ENCODE measurements at regions not wholly inside any gene's neighbourhood (a gene's known extent, or its start where the extent isn't known, plus 50 kb on each side); places are given as distances from the start of the nearest gene placed in this dataset.
"Not testable (repeated sequence)": the region's sequence is repeated elsewhere in the genome, so short reads cannot be mapped to it uniquely, and the experiment has no call there.

DNA sequence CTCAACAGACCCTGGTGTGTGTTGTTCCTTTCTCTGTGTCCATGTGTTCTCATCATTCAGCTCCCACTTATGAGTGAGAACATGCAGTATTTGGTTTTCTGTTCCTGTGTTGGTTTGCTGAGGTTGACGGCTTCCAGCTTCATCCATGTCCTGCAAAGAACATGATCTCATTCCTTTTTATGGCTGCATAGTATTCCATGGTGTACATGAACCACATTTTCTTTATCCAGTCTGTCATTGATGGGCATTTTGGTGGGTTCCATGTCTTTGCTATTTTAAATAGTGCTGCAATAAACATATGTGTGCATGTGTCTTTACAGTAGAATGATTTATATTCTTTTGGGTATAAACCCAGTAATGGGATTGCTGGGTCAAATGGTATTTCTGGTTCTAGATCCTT is 88.9 kb downstream of the BTG1 start:
- DNase-seq; H3K27me3 Mint-ChIP-seq; CTCF ChIA-PET; H3K9me3 ChIP-seq; H3K9me3 Mint-ChIP-seq; H3K4me3 ChIP-seq (ENCODE audit: control insufficient read depth in 1 of 2, extremely low read depth in 1 of 2, low read length in 1 of 2); H3K27me3 ChIP-seq (replicated peaks in 1 of 2; ENCODE audit: control insufficient read depth in 2 of 2, extremely low read depth in 1 of 2, insufficient read depth in 2 of 2, low read length in 1 of 2); ATAC-seq (replicated peaks in 1 of 4); H3K36me3 ChIP-seq (ENCODE audit: control insufficient read depth in 2 of 2, extremely low read depth in 1 of 2, insufficient read depth in 1 of 2, low read length in 1 of 2): not testable (repeated sequence)
- WGBS (ENCODE audit: insufficient coverage): no CpG with 5 or more reads among the region's 1 CpG
- Histone ChIP-seq H3K4me1 (ENCODE audit: control insufficient read depth in 1 of 2, extremely low read depth in 1 of 2, insufficient read depth in 2 of 2, low read length in 2 of 2) (peaks cover 17 to 28% of the 10 kb centered on the region in 2 experiments), H3K27ac (ENCODE audit: low read length) (peak overlapping the region; percentile 80)
- Mint-ChIP-seq H3K36me3 (peaks cover 13% of the 10 kb centered on the region), H3K4me1 (peaks cover 69 to 86% (median 73%) of the 10 kb centered on the region in 3 donors), H3K27ac (peak overlapping the region; percentile 97 to 98), H3K4me3 (peak overlapping the region in 1 of 3 donors; percentile 50)
- POLR2A ChIA-PET: interaction anchor here in 1 of 2 donors (0.5 to 1.0 kb wide), 3 partner anchors 26 to 71 kb away, joined by 3 to 9 read pairs (median 4); no protein-coding TSS in a partner anchor

DNA sequence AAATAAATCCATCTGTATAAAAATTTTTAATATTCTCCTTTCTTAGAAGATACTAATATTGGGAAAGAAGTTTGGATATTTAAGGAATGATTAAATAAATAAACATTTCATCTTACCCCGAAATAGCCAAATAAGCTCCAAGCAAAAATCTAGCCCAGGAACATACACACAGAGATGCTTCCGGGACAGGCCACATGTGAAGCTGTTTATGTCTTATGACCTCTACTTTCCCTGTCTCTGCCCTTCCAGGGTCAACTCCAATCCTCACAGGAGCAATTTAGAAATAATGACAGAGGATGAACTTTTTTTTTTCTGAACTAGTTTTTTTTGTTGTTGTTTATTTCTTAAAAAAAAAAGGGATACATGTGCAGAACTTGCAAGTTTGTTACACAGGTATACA is 89.4 kb downstream of the BTG1 start:
- Mint-ChIP-seq H3K27ac (peak overlapping the region; percentile 97 to 98), H3K4me3 (peak overlapping the region in 2 of 3 donors; percentile 50 to 72), H3K27me3 (no peaks in the 10 kb centered on the region), H3K9me3 (peaks cover 0 to 8% (median 4%) of the 10 kb centered on the region in 3 donors), H3K36me3 (peaks cover 11% of the 10 kb centered on the region), H3K4me1 (peaks cover 69 to 88% (median 74%) of the 10 kb centered on the region in 3 donors)
- CTCF ChIA-PET: no interaction called here
- Histone ChIP-seq H3K9me3 (no peaks in the 10 kb centered on the region), H3K27ac (ENCODE audit: low read length) (peak overlapping the region; percentile 80), H3K36me3 (ENCODE audit: control insufficient read depth in 2 of 2, extremely low read depth in 1 of 2, insufficient read depth in 1 of 2, low read length in 1 of 2) (no peaks in the 10 kb centered on the region), H3K4me3 (ENCODE audit: control insufficient read depth in 1 of 2, extremely low read depth in 1 of 2, low read length in 1 of 2) (no peak overlapping the region), H3K27me3 (replicated peaks in 1 of 2; ENCODE audit: control insufficient read depth in 2 of 2, extremely low read depth in 1 of 2, insufficient read depth in 2 of 2, low read length in 1 of 2) (no peaks in the 10 kb centered on the region), H3K4me1 (ENCODE audit: control insufficient read depth in 1 of 2, extremely low read depth in 1 of 2, insufficient read depth in 2 of 2, low read length in 2 of 2) (peaks cover 17 to 28% of the 10 kb centered on the region in 2 experiments)
- no peak for ATAC-seq (replicated peaks in 1 of 4)
- POLR2A ChIA-PET: interaction anchor here in 1 of 2 donors (0.5 to 1.0 kb wide), 4 partner anchors 25 to 71 kb away, joined by 3 to 9 read pairs (median 6); no protein-coding TSS in a partner anchor
- no CpG with 5 or more reads among the region's 2 CpGs for WGBS (ENCODE audit: insufficient coverage)
- no peak for DNase-seq

DNA sequence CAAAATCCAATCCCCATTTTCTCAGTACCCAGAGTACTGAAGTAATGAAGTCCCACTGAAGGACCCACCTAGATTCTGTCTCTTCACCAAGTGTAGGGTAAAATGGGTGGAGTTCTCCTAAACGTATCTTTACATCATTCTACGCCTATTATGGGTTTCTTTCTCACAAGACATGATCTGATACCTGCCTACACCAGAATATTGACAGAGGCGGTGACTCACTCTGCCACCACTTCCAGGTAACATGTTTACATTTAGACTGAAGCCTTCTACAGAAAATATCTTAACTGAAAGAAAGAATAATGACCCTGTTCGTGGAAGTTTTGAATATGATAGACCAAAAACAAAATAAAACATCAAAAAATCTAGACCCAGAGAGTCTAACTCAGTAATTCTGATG is 89.8 kb downstream of the BTG1 start:
- ChIA-PET POLR2A (interaction anchor here in 1 of 2 donors (0.5 to 1.0 kb wide), 2 partner anchors 25 to 68 kb away, joined by 3 to 8 read pairs; no protein-coding TSS in a partner anchor), CTCF (no interaction called here)
- no peaks in the 10 kb centered on the region for H3K27me3 ChIP-seq (replicated peaks in 1 of 2; ENCODE audit: control insufficient read depth in 2 of 2, extremely low read depth in 1 of 2, insufficient read depth in 2 of 2, low read length in 1 of 2)
- H3K4me3 ChIP-seq (ENCODE audit: control insufficient read depth in 1 of 2, extremely low read depth in 1 of 2, low read length in 1 of 2): peak overlapping the region in 1 of 2 donors; percentile 1
- Mint-ChIP-seq H3K36me3 (peaks cover 11% of the 10 kb centered on the region), H3K27ac (peak overlapping the region; percentile 97 to 98), H3K9me3 (peaks cover 0 to 8% (median 4%) of the 10 kb centered on the region in 3 donors), H3K4me3 (peak overlapping the region; percentile 50 to 72 (median 69)), H3K27me3 (no peaks in the 10 kb centered on the region), H3K4me1 (peaks cover 73 to 88% (median 77%) of the 10 kb centered on the region in 3 donors)
- H3K36me3 ChIP-seq (ENCODE audit: control insufficient read depth in 2 of 2, extremely low read depth in 1 of 2, insufficient read depth in 1 of 2, low read length in 1 of 2): no peaks in the 10 kb centered on the region
- no CpG with 5 or more reads among the region's 4 CpGs for WGBS (ENCODE audit: insufficient coverage)
- H3K27ac ChIP-seq (ENCODE audit: low read length): peak overlapping the region; percentile 80
- H3K9me3 ChIP-seq: no peaks in the 10 kb centered on the region
- ATAC-seq (replicated peaks in 1 of 4) (peak; percentile 91 to 98 (median 96)), DNase-seq (peak in 34 of 35 experiments; percentile 27 to 78 (median 50))
- H3K4me1 ChIP-seq (ENCODE audit: control insufficient read depth in 1 of 2, extremely low read depth in 1 of 2, insufficient read depth in 2 of 2, low read length in 2 of 2): peaks cover 17 to 28% of the 10 kb centered on the region in 2 experiments

DNA sequence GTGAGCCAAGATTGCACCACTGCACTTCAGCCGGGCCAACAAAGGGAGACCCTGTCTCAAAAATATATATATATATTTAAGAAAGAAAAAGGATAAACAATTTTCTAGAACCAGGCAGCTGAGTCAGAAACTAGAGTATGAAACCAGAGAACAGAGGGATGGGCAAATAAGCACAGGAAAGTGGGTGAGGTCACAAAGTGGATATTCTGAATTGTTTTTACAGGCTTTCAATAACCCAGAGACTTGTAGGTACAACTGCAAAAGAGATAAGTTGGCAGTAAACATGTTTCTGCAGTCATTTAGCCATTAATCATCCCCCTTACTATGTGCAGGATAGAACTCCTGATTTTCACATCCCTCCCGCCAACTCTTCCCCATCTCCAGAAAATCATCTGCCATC is 94.2 kb downstream of the BTG1 start:
- 100% methylated on average over 1 of the region's 2 CpGs for WGBS (ENCODE audit: insufficient coverage)

DNA sequence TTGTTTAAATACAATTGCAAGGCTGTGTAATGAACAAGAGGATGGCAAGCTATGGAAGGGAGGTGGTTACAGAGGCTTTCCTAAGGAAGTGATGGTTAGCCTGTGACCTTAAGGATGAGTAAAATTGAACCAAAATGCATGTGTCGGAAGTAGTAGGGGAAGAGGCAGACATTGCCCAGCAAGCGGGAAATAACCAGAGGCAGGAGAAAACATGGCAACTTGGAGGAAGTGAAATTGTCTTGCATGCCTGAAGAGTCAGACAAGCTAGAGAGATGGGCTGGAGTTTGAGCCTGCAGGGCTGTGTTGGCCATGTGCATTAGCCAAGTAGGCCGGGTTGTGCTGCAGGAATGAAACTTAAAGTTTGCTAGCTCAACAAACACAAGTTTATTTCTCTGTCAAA is 96.2 kb downstream of the BTG1 start:
- ChIA-PET POLR2A (interaction anchor here (0.7 to 0.8 kb wide), 2 partner anchors 10 to 96 kb away, joined by 3 to 4 read pairs; partner anchors contain the start of gene BTG1 (in 1 of the 2)), CTCF (no interaction called here)
- H3K4me1 ChIP-seq (ENCODE audit: control insufficient read depth in 1 of 2, extremely low read depth in 1 of 2, insufficient read depth in 2 of 2, low read length in 2 of 2): peaks cover 4 to 7% of the 10 kb centered on the region in 2 experiments
- no peaks in the 10 kb centered on the region for H3K9me3 ChIP-seq
- Mint-ChIP-seq H3K36me3 (peaks cover 23% of the 10 kb centered on the region), H3K27ac (peak overlapping the region in 1 of 2 donors; percentile 0), H3K4me3 (no peak overlapping the region), H3K9me3 (peaks cover 0 to 8% (median 4%) of the 10 kb centered on the region in 3 donors), H3K4me1 (peaks cover 70 to 87% (median 76%) of the 10 kb centered on the region in 3 donors), H3K27me3 (no peaks in the 10 kb centered on the region)
- WGBS (ENCODE audit: insufficient coverage): 85% methylated on average over 2 of the region's 3 CpGs
- no peaks in the 10 kb centered on the region for H3K27me3 ChIP-seq (replicated peaks in 1 of 2; ENCODE audit: control insufficient read depth in 2 of 2, extremely low read depth in 1 of 2, insufficient read depth in 2 of 2, low read length in 1 of 2)
- ATAC-seq (replicated peaks in 1 of 4) (no peak), DNase-seq (no peak)
- no peaks in the 10 kb centered on the region for H3K36me3 ChIP-seq (ENCODE audit: control insufficient read depth in 2 of 2, extremely low read depth in 1 of 2, insufficient read depth in 1 of 2, low read length in 1 of 2)
- no peak overlapping the region for H3K4me3 ChIP-seq (ENCODE audit: control insufficient read depth in 1 of 2, extremely low read depth in 1 of 2, low read length in 1 of 2)
- no peak overlapping the region for H3K27ac ChIP-seq (ENCODE audit: low read length)

More for the DNA sequence above, 94.2 kb downstream of the BTG1 start:
- Histone ChIP-seq H3K27ac (ENCODE audit: low read length) (no peak overlapping the region), H3K27me3 (replicated peaks in 1 of 2; ENCODE audit: control insufficient read depth in 2 of 2, extremely low read depth in 1 of 2, insufficient read depth in 2 of 2, low read length in 1 of 2) (no peaks in the 10 kb centered on the region), H3K4me1 (ENCODE audit: control insufficient read depth in 1 of 2, extremely low read depth in 1 of 2, insufficient read depth in 2 of 2, low read length in 2 of 2) (peaks cover 6 to 13% of the 10 kb centered on the region in 2 experiments), H3K4me3 (ENCODE audit: control insufficient read depth in 1 of 2, extremely low read depth in 1 of 2, low read length in 1 of 2) (no peak overlapping the region), H3K36me3 (ENCODE audit: control insufficient read depth in 2 of 2, extremely low read depth in 1 of 2, insufficient read depth in 1 of 2, low read length in 1 of 2) (no peaks in the 10 kb centered on the region), H3K9me3 (no peaks in the 10 kb centered on the region)
- no peak for ATAC-seq (replicated peaks in 1 of 4)
- ChIA-PET POLR2A (interaction anchor here in 1 of 2 donors (1.5 kb wide), 1 partner anchor 10 kb away, joined by 6 read pairs; no protein-coding TSS in a partner anchor), CTCF (interaction anchor here in 1 of 2 donors (0.6 kb wide), 1 partner anchor 29 kb away, joined by 3 read pairs; no protein-coding TSS in a partner anchor)
- H3K27ac Mint-ChIP-seq: peak overlapping the region; percentile 72 to 84
- no peak for DNase-seq
- H3K36me3 Mint-ChIP-seq: peaks cover 27% of the 10 kb centered on the region
- H3K9me3 Mint-ChIP-seq: peaks cover 0 to 8% (median 4%) of the 10 kb centered on the region in 3 donors
- H3K4me1 Mint-ChIP-seq: peaks cover 74 to 86% (median 77%) of the 10 kb centered on the region in 3 donors
- H3K4me3 Mint-ChIP-seq: no peak overlapping the region
- H3K27me3 Mint-ChIP-seq: no peaks in the 10 kb centered on the region

DNA sequence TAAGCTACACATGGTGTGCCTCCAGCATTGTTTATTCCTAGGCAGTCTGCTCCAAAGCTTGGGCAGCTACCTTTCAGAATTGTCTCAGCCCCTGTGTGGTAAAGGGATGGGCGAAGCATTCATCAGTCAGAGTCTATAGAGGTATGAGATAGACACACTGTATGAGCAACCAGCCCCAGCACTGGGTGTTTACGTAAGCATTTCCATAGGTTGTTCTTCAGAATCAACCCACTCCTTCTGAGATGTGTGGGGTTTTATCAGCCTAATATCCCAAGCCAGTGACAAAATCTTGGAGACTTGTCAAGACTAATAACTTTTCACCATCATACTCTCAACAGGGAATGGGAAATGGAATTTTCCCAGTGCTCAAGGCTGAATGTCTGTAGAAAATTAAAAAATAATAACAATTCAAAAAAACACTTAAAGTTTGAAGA is 98.2 kb downstream of the BTG1 start:
- no peaks in the 10 kb centered on the region for H3K27me3 ChIP-seq (replicated peaks in 1 of 2; ENCODE audit: control insufficient read depth in 2 of 2, extremely low read depth in 1 of 2, insufficient read depth in 2 of 2, low read length in 1 of 2)
- H3K4me3 Mint-ChIP-seq: peak overlapping the region; percentile 63 to 83 (median 73)
- H3K9me3 ChIP-seq: no peaks in the 10 kb centered on the region
- H3K4me3 ChIP-seq (ENCODE audit: control insufficient read depth in 1 of 2, extremely low read depth in 1 of 2, low read length in 1 of 2): peak overlapping the region in 1 of 2 donors; percentile 20
- no peaks in the 10 kb centered on the region for H3K27me3 Mint-ChIP-seq
- peaks cover 16% of the 10 kb centered on the region for H3K36me3 Mint-ChIP-seq
- H3K27ac Mint-ChIP-seq: peak overlapping the region; percentile 91 to 97
- no CpG with 5 or more reads among the region's 2 CpGs for WGBS (ENCODE audit: insufficient coverage)
- H3K36me3 ChIP-seq (ENCODE audit: control insufficient read depth in 2 of 2, extremely low read depth in 1 of 2, insufficient read depth in 1 of 2, low read length in 1 of 2): no peaks in the 10 kb centered on the region
- H3K27ac ChIP-seq (ENCODE audit: low read length): peak overlapping the region; percentile 42
- peaks cover 4 to 8% of the 10 kb centered on the region in 2 experiments for H3K4me1 ChIP-seq (ENCODE audit: control insufficient read depth in 1 of 2, extremely low read depth in 1 of 2, insufficient read depth in 2 of 2, low read length in 2 of 2)
- peaks cover 78 to 85% (median 84%) of the 10 kb centered on the region in 3 donors for H3K4me1 Mint-ChIP-seq
- ChIA-PET CTCF (interaction anchor here in 1 of 2 donors (0.7 kb wide), 1 partner anchor 13 kb away, joined by 3 read pairs; no protein-coding TSS in a partner anchor), POLR2A (interaction anchor here (0.5 to 0.7 kb wide), 4 partner anchors 41 to 496 kb away, joined by 3 to 8 read pairs (median 4); no protein-coding TSS in a partner anchor)
- ATAC-seq (replicated peaks in 1 of 4): peak; percentile 58 to 90 (median 79)
- DNase-seq: peak in 3 of 35 experiments; percentile 18 to 29 (median 28)
- peaks cover 0 to 9% (median 0%) of the 10 kb centered on the region in 3 donors for H3K9me3 Mint-ChIP-seq

Measured in T-cell (primary cell).